Ovary (tissue), 7 donors: ENCODE measurements at regions not wholly inside any gene's neighbourhood (a gene's known extent, or its start where the extent isn't known, plus 50 kb on each side); places are given as distances from the start of the nearest gene placed in this dataset.

ENCODE experiments used
- DNase-seq, 5 donors: peaks; one replicate each; pipeline ENCODE4 v3.0.0-alpha.2; 2019 to 2020
- H3K27ac ChIP-seq, 2 donors: fragments of 200-600 bp; one replicate each; pipeline versions ENCODE4 v1.5.1 to v1.8.0; 2019 to 2022
- H3K27me3 ChIP-seq: fragments of 200-600 bp; one replicate; pipeline ENCODE4 v1.8.0; 2022
- H3K36me3 ChIP-seq: fragments of 200-600 bp; sonication (generic); one replicate; pipeline ENCODE4 v1.5.1; 2019
- H3K4me1 ChIP-seq: one replicate; pipeline ENCODE4 v1.8.1; 2013; ENCODE audit warnings: mild to moderate bottlenecking, moderate library complexity; ENCODE audit not compliant: insufficient read depth
- H3K4me3 ChIP-seq: fragments of 200-600 bp; sonication (generic); one replicate; pipeline ENCODE4 v1.5.1; 2017
- H3K9me3 ChIP-seq, 2 donors: fragments of 200-600 bp in 1 of 2; sonication (generic) in 1 of 2; one replicate each; pipeline versions ENCODE4 v1.5.1 to v1.8.1; 2013 to 2019; ENCODE audit warnings: mild to moderate bottlenecking in 1 of 2, moderate library complexity in 1 of 2
- CTCF ChIP-seq, 3 donors: fragments of 450-650 bp in 2 of 3; fragments of 200-600 bp in 1 of 3; IDR thresholded peaks; one replicate each; pipeline versions ENCODE4 v1.5.1 to v1.8.0; 2016 to 2022; ENCODE audit warnings: antibody characterized with exemption in 3 of 3, mild to moderate bottlenecking in 1 of 3
- EP300 ChIP-seq: sonication (generic); formaldehyde crosslinking; IDR thresholded peaks from one replicate; pipeline ENCODE4 v1.6.1; 2017; ENCODE audit warnings: antibody characterized with exemption
- POLR2A ChIP-seq: fragments of 450-650 bp; IDR thresholded peaks from one replicate; pipeline ENCODE4 v1.6.1; 2017; ENCODE audit warnings: antibody characterized with exemption, mild to moderate bottlenecking, moderate library complexity
- WGBS, 3 donors: extraction: QIAGEN DNeasy Blood & Tissue Kit in 1 of 3; methylation state at CpG; one replicate each; pipeline versions ENCODE4 v1.1.5 to v1.1.7; 2013 to 2017; 5-methylcytosine and 5-hydroxymethylcytosine counted together
- intact Hi-C, 4 donors: fragments of 100-400 bp; cut with DNase I; formaldehyde crosslinking; loops; one replicate each; pipeline versions ENCODE4 v1.11.0 to v1.15.1; 2022 to 2023
- donor health status: DM: no; HTN: no; CAD: no; lungs with moderate emphysema.
- donor health status: DM: no; HTN: no; CAD: no.
- donor health status: Bipolar disorder and iron deficiency.
- donor health status: DM: no; HTN: no; CAD: no.
- donor health status: DM: yes; HTN: yes; CAD: no.

- H3K27me3 ChIP-seq = no peaks in the 10 kb centered on the region
- intact Hi-C loops = no loop called here
- DNase-seq = no peak
- no peak overlapping the region for H3K4me3 ChIP-seq
- no peak overlapping the region for H3K27ac ChIP-seq
- H3K9me3 ChIP-seq = no peaks in the 10 kb centered on the region
- TF ChIP-seq CTCF (IDR thresholded peaks at IDR 0.05) (no peak), EP300 (no peak)
- WGBS, 3 donors = 39 to 47% (median 41%) methylated on average over 12 of the region's 12 CpGs
- H3K4me1 ChIP-seq = no peaks in the 10 kb centered on the region
- H3K36me3 ChIP-seq = no peaks in the 10 kb centered on the region
Measured at GRCh38 chr17:74152591-74153455, 50.7 kb upstream of the RPL38 start.

GRCh38 chr17:74153456-74153810 is 50.0 kb upstream of the RPL38 start:
- TF ChIP-seq POLR2A (no peak), EP300 (no peak), CTCF (IDR thresholded peaks at IDR 0.05) (no peak)
- Histone ChIP-seq H3K4me3 (no peak overlapping the region), H3K36me3 (no peaks in the 10 kb centered on the region), H3K27me3 (no peaks in the 10 kb centered on the region), H3K27ac (no peak overlapping the region), H3K4me1 (no peaks in the 10 kb centered on the region), H3K9me3 (no peaks in the 10 kb centered on the region)
- DNase-seq = no peak
- WGBS, 3 donors = 83 to 84% (median 83%) methylated on average over 4 of the region's 4 CpGs
- intact Hi-C loops = no loop called here
